ENCODE measurements at regions not wholly inside any gene's neighbourhood (a gene's known extent, or its start where the extent isn't known, plus 50 kb on each side); places are given as distances from the start of the nearest gene placed in this dataset.

DNA sequence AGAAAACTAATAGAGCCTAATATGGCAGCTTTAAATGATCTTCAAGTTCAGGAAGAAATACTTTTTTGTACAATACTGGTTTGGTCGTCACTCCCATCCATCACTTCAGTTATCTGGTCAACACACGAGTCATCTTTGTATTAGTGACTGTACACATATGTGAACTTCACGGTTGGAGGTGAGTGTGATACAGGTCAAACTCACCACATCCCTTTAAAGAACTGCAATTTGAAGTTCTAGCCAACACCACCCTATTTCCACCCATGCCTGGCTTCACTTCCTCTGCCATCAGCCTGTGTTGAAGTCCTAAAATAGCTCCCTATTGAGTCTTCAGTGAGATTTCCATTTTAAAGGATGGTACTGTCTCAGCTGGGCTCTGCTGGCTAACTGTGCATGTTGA is 361.9 kb downstream of the TXNL1 start:
- no peak overlapping the region for H3K4me3 ChIP-seq (ENCODE audit: low read depth, low read length)
- DNase-seq: no peak
- no peak overlapping the region for H3K27ac ChIP-seq
- no peaks in the 10 kb centered on the region for H3K9me3 ChIP-seq (ENCODE audit: severe bottlenecking)
- H3K27me3 ChIP-seq (ENCODE audit: insufficient read depth, low read depth, severe bottlenecking): no peaks in the 10 kb centered on the region
- TF ChIP-seq, protein P1, sequence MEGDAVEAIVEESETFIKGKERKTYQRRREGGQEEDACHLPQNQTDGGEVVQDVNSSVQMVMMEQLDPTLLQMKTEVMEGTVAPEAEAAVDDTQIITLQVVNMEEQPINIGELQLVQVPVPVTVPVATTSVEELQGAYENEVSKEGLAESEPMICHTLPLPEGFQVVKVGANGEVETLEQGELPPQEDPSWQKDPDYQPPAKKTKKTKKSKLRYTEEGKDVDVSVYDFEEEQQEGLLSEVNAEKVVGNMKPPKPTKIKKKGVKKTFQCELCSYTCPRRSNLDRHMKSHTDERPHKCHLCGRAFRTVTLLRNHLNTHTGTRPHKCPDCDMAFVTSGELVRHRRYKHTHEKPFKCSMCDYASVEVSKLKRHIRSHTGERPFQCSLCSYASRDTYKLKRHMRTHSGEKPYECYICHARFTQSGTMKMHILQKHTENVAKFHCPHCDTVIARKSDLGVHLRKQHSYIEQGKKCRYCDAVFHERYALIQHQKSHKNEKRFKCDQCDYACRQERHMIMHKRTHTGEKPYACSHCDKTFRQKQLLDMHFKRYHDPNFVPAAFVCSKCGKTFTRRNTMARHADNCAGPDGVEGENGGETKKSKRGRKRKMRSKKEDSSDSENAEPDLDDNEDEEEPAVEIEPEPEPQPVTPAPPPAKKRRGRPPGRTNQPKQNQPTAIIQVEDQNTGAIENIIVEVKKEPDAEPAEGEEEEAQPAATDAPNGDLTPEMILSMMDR (IDR thresholded peaks at IDR 0.05; ENCODE audit: low read depth, low read length): no peak
- H3K36me3 ChIP-seq: no peaks in the 10 kb centered on the region

DNA sequence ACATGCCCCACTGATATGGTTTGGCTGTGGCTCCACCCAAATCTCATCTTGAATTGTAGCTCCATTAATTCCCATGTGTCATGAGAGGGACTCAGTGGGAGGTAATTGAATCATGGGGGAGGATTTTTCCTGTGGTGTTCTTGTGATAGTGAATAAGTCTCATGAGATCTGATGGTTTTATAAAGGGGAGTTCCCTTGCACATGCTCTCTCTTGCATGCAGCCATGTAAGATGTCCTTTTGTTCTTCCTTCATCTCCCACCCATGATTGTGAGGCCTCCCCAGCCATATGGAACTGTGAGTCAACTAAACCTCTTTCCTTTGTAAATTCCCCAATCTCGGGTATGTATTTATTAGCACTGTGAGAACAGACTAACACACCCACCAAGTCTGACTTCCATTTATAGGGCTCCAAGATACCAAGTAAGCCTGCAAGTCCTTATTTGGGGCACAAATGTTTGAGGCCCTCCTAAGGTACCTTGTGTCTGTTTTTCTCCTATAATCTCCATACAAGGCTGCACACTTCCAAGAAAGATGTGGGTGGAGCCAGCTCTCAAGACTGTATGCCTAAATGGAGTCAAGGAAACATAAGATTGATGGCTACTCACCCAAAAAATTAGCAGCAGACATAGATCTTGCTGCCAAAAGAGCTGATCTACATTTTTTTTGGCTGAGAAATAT is 364.7 kb downstream of the TXNL1 start:
- DNase-seq: no peak
- TF ChIP-seq, protein P1 (IDR thresholded peaks at IDR 0.05; ENCODE audit: low read depth, low read length): no peak

DNA sequence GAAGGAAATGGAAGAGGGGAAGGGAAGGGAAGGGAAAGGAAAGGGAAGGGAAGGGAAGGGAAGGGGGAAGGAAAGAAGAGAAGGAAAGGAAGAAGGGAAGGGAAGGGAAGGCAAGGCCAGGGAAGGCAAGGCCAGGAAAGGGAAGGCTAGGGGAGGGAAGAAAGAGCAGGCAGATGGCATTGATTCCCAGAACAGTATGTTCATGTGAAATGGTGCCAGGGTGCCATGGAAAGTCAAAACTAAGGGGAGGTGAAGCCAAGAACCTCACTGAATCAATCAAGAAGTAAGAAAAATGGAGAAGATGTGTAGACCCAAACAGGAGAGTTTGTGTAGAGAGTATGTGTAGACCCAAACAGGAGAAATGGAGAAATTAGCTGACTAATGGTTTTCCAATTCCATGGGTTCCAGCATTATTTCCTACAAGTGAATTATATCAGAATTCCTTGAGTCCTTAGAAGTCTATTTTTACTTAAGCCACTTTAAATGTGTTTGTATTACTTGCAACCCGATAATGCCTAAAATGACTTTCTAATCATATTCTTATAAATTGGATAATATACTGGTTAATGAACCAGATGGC is 367.6 kb downstream of the TXNL1 start:
- H3K36me3 ChIP-seq: no peaks in the 10 kb centered on the region
- TF ChIP-seq, protein P1 (IDR thresholded peaks at IDR 0.05; ENCODE audit: low read depth, low read length): no peak
- DNase-seq: no peak

More for the DNA sequence above, 364.7 kb downstream of the TXNL1 start:
- Histone ChIP-seq H3K9me3 (ENCODE audit: severe bottlenecking) (no peaks in the 10 kb centered on the region), H3K27ac (no peak overlapping the region), H3K4me3 (ENCODE audit: low read depth, low read length) (no peak overlapping the region), H3K27me3 (ENCODE audit: insufficient read depth, low read depth, severe bottlenecking) (no peaks in the 10 kb centered on the region), H3K36me3 (no peaks in the 10 kb centered on the region)

DNA sequence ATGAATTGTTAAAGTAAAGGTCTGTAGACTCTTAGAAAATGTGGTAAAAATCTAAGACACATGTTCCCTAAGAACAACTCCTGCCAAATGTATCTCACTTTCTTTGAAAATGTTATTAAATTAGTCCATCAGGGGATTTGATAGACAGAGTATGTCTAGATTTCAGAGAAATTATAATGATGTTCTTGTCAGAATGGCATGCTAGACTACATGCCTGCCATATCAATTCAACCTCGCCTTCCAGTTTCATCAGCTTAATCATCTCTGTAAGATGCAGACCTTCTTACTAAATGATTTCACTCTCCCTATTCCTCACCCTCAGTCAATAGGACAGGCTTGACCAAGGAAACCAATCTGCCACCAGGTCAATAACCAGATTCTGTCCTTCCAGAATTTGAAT is 368.4 kb downstream of the TXNL1 start:
- no peak for DNase-seq
- Histone ChIP-seq H3K27me3 (ENCODE audit: insufficient read depth, low read depth, severe bottlenecking) (no peaks in the 10 kb centered on the region), H3K36me3 (no peaks in the 10 kb centered on the region), H3K27ac (no peak overlapping the region), H3K9me3 (ENCODE audit: severe bottlenecking) (no peaks in the 10 kb centered on the region), H3K4me3 (ENCODE audit: low read depth, low read length) (no peak overlapping the region)
- TF ChIP-seq, protein P1 (IDR thresholded peaks at IDR 0.05; ENCODE audit: low read depth, low read length): no peak

More for the DNA sequence above, 367.6 kb downstream of the TXNL1 start:
- Histone ChIP-seq H3K4me3 (ENCODE audit: low read depth, low read length) (no peak overlapping the region), H3K27me3 (ENCODE audit: insufficient read depth, low read depth, severe bottlenecking) (no peaks in the 10 kb centered on the region), H3K27ac (no peak overlapping the region), H3K9me3 (ENCODE audit: severe bottlenecking) (no peaks in the 10 kb centered on the region)

DNA sequence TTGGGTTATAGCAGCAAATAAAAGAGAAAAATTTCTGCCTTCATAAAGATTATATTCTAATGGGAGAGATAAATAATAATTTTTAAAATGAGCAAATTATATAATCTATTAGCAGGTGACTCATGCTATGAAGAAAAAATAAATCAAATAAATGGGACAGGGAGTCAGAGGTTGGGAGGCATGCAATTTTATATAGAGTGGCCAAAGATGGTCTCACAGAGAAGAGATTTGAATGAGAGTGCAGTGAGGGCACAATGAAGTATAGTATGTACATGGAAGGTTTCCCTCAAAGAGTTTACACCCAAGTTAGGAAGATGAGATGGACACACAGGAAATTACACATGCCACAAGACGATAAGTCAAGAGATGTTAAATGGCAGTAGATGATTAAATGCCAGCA is 369.4 kb downstream of the TXNL1 start:
- H3K9me3 ChIP-seq (ENCODE audit: severe bottlenecking): no peaks in the 10 kb centered on the region
- H3K27me3 ChIP-seq (ENCODE audit: insufficient read depth, low read depth, severe bottlenecking): no peaks in the 10 kb centered on the region
- TF ChIP-seq, protein P1 (IDR thresholded peaks at IDR 0.05; ENCODE audit: low read depth, low read length): no peak
- no peak for DNase-seq
- H3K36me3 ChIP-seq: no peaks in the 10 kb centered on the region
- no peak overlapping the region for H3K4me3 ChIP-seq (ENCODE audit: low read depth, low read length)
- H3K27ac ChIP-seq: no peak overlapping the region
